ENCODE measurements at regions not wholly inside any gene's neighbourhood (a gene's known extent, or its start where the extent isn't known, plus 50 kb on each side); places are given as distances from the start of the nearest gene placed in this dataset.

GRCh38 chr14:84071061-84071460 lies 1458.9 kb upstream of the FLRT2 start:
- TF ChIP-seq CREB1 (CRISPR knock-in tag; IDR thresholded peaks at IDR 0.05; ENCODE audit: low read depth) (no peak), ZNF114 (CRISPR knock-in tag; IDR thresholded peaks at IDR 0.05) (no peak), JUNB (IDR thresholded peaks at IDR 0.05; ENCODE audit: unreplicated experiment) (no peak), ZNF331 (CRISPR knock-in tag; IDR thresholded peaks at IDR 0.05; ENCODE audit: low read depth) (no peak), EZH2 (IDR thresholded peaks at IDR 0.05; ENCODE audit: low read depth, unreplicated experiment) (no peak), STAT1 (IDR thresholded peaks at IDR 0.05; ENCODE audit: unreplicated experiment) (no peak), POLR2AphosphoS5 (IDR thresholded peaks at IDR 0.05; ENCODE audit: low read depth) (no peak), ETS1 (IDR thresholded peaks at IDR 0.05) (no peak), CTCF (conservative IDR thresholded peaks at IDR 0.05; ENCODE audit: low read depth in 2 of 2) (no peak), NANOG (IDR thresholded peaks at IDR 0.05; ENCODE audit: borderline replicate concordance) (no peak), EZH2phosphoT487 (IDR thresholded peaks at IDR 0.05; ENCODE audit: unreplicated experiment) (no peak), REST (IDR thresholded peaks at IDR 0.05; ENCODE audit: unreplicated experiment) (no peak), ZNF462 (CRISPR knock-in tag; IDR thresholded peaks at IDR 0.05) (no peak)
- H3K27me3 ChIP-seq (ENCODE audit: insufficient read depth), result no peaks in the 10 kb centered on the region
- H4K20me1 ChIP-seq (replicated peaks; ENCODE audit: insufficient read depth), result no peaks in the 10 kb centered on the region
- no peaks in the 10 kb centered on the region for H3K36me3 ChIP-seq (ENCODE audit: insufficient read depth)
- no peaks in the 10 kb centered on the region for H3K4me1 Mint-ChIP-seq
- H3K4me2 ChIP-seq, result no peak overlapping the region
- no peaks in the 10 kb centered on the region for H3K4me1 ChIP-seq (ENCODE audit: insufficient read depth)
- no peaks in the 10 kb centered on the region for H3K9me2 ChIP-seq (ENCODE audit: insufficient read depth)
- H3K27ac ChIP-seq (ENCODE audit: low read depth), result no peak overlapping the region
- H3K27me3 Mint-ChIP-seq (ENCODE audit: insufficient read depth, low read depth, poor library complexity), result no peaks in the 10 kb centered on the region
- H3K9me3 Mint-ChIP-seq, result no peaks in the 10 kb centered on the region
- no peak for ATAC-seq
- DNase-seq (ENCODE audit: low spot score), result no peak
- no peak overlapping the region for H2AFZ ChIP-seq
- H3K36me3 Mint-ChIP-seq (ENCODE audit: low read depth), result no peaks in the 10 kb centered on the region
- no peak overlapping the region for H3K4me3 ChIP-seq
- no peak overlapping the region for H3K4me3 Mint-ChIP-seq
- no peak overlapping the region for H3K27ac Mint-ChIP-seq
- H3K79me2 ChIP-seq (replicated peaks; ENCODE audit: insufficient read depth), result no peaks in the 10 kb centered on the region
- H3F3A ChIP-seq (replicated peaks; ENCODE audit: low read depth), result no peaks in the 10 kb centered on the region

All from GM23338 (cell line).